Type B pancreatic cell (in vitro differentiated cells): ENCODE measurements at regions not wholly inside any gene's neighbourhood (a gene's known extent, or its start where the extent isn't known, plus 50 kb on each side); places are given as distances from the start of the nearest gene placed in this dataset.

Source experiments
- DNase-seq: peaks from one replicate; pipeline ENCODE4 v3.0.0; 2021; ENCODE audit warnings: mixed read lengths; ENCODE audit not compliant: unreplicated experiment; ENCODE audit errors: extremely low spot score
- H3K27ac Mint-ChIP-seq: 2 replicates; pipeline ENCODE4 v1.8.0; 2021; ENCODE audit warnings: mild to moderate bottlenecking, mixed read lengths
- H3K27me3 Mint-ChIP-seq: 2 replicates; pipeline ENCODE4 v1.8.0; 2021; ENCODE audit warnings: mixed read lengths
- H3K36me3 Mint-ChIP-seq: 2 replicates; pipeline ENCODE4 v1.8.0; 2021; ENCODE audit warnings: mixed read lengths
- H3K4me1 Mint-ChIP-seq: one replicate; pipeline ENCODE4 v1.8.0; 2021; ENCODE audit warnings: mixed read lengths; ENCODE audit not compliant: unreplicated experiment
- H3K4me3 Mint-ChIP-seq: 2 replicates; pipeline ENCODE4 v1.8.0; 2021; ENCODE audit warnings: mild to moderate bottlenecking, mixed read lengths
- H3K9me3 Mint-ChIP-seq: 2 replicates; pipeline ENCODE4 v1.8.0; 2021; ENCODE audit warnings: mixed read lengths
- CTCF ChIP-seq: fragments of 200-600 bp; sonication (generic); conservative IDR thresholded peaks from 2 replicates; pipeline ENCODE4 v1.5.0; 2021; ENCODE audit warnings: antibody characterized with exemption, mild to moderate bottlenecking

GRCh38 chr5:166367391-166367790 lies 1924.1 kb upstream of the WWC1 start:
- no peaks in the 10 kb centered on the region for H3K27me3 Mint-ChIP-seq
- peaks cover 26% of the 10 kb centered on the region for H3K4me1 Mint-ChIP-seq
- TF ChIP-seq CTCF: no peak
- no peak for DNase-seq
- H3K36me3 Mint-ChIP-seq: no peaks in the 10 kb centered on the region
- no peaks in the 10 kb centered on the region for H3K9me3 Mint-ChIP-seq
- H3K27ac Mint-ChIP-seq: no peak overlapping the region
- H3K4me3 Mint-ChIP-seq: no peak overlapping the region

GRCh38 chr5:166369346-166369745 lies 1922.1 kb upstream of the WWC1 start:
- H3K4me1 Mint-ChIP-seq: peaks cover 16% of the 10 kb centered on the region
- no peak overlapping the region for H3K4me3 Mint-ChIP-seq
- no peaks in the 10 kb centered on the region for H3K9me3 Mint-ChIP-seq
- no peaks in the 10 kb centered on the region for H3K36me3 Mint-ChIP-seq
- no peak overlapping the region for H3K27ac Mint-ChIP-seq
- TF ChIP-seq CTCF: no peak
- H3K27me3 Mint-ChIP-seq: no peaks in the 10 kb centered on the region
- DNase-seq: no peak

GRCh38 chr5:166369807-166370206 lies 1921.6 kb upstream of the WWC1 start:
- TF ChIP-seq CTCF: no peak
- no peak overlapping the region for H3K4me3 Mint-ChIP-seq
- no peak for DNase-seq
- no peaks in the 10 kb centered on the region for H3K9me3 Mint-ChIP-seq
- peaks cover 16% of the 10 kb centered on the region for H3K4me1 Mint-ChIP-seq
- H3K36me3 Mint-ChIP-seq: no peaks in the 10 kb centered on the region
- H3K27ac Mint-ChIP-seq: no peak overlapping the region
- no peaks in the 10 kb centered on the region for H3K27me3 Mint-ChIP-seq

GRCh38 chr5:166370928-166371690 lies 1920.3 kb upstream of the WWC1 start:
- no peak for TF ChIP-seq CTCF
- no peak overlapping the region for H3K4me3 Mint-ChIP-seq
- no peaks in the 10 kb centered on the region for H3K36me3 Mint-ChIP-seq

GRCh38 chr5:166373817-166374216 lies 1917.6 kb upstream of the WWC1 start:
- Mint-ChIP-seq H3K36me3 (no peaks in the 10 kb centered on the region), H3K9me3 (no peaks in the 10 kb centered on the region), H3K27ac (no peak overlapping the region), H3K27me3 (no peaks in the 10 kb centered on the region), H3K4me1 (peaks cover 13% of the 10 kb centered on the region), H3K4me3 (no peak overlapping the region)
- DNase-seq: no peak
- TF ChIP-seq CTCF: no peak

More at GRCh38 chr5:166370928-166371690, 1920.3 kb upstream of the WWC1 start:
- Mint-ChIP-seq H3K27ac (no peak overlapping the region), H3K27me3 (no peaks in the 10 kb centered on the region), H3K9me3 (no peaks in the 10 kb centered on the region), H3K4me1 (peaks cover 16% of the 10 kb centered on the region)
- no peak for DNase-seq
